DND-41 (cell line): ENCODE measurements at regions not wholly inside any gene's neighbourhood (a gene's known extent, or its start where the extent isn't known, plus 50 kb on each side); places are given as distances from the start of the nearest gene placed in this dataset.
"Not testable (repeated sequence)": the region's sequence is repeated elsewhere in the genome, so short reads cannot be mapped to it uniquely, and the experiment has no call there.

Experiments used
- ATAC-seq: fragments of 200-7000 bp; cut with Tn5 transposase; 3 replicates; pipeline ENCODE4 v1.9.1; 2021; ENCODE audit warnings: low read depth; ENCODE audit not compliant: insufficient read depth
- DNase-seq: peaks from one replicate; pipeline ENCODE4 v3.0.0-alpha.2; 2020
- H2AFZ ChIP-seq: 2 replicates; pipeline ENCODE4 v1.6.0; 2012; ENCODE audit warnings: low read depth, low read length
- H3K27ac ChIP-seq: 2 replicates; pipeline ENCODE4 v1.5.1; 2012; ENCODE audit warnings: low read length, inconsistent platforms
- H3K27me3 ChIP-seq: fragments of 200-600 bp; sonication (generic); 2 replicates; pipeline ENCODE4 v1.6.0; 2012; ENCODE audit warnings: low read length, mild to moderate bottlenecking, inconsistent platforms; ENCODE audit not compliant: insufficient read depth, poor library complexity
- H3K36me3 ChIP-seq: 2 replicates; pipeline ENCODE4 v1.5.1; 2012; ENCODE audit warnings: low read length, inconsistent platforms; ENCODE audit not compliant: insufficient read depth
- H3K4me1 ChIP-seq: 2 replicates; pipeline ENCODE4 v1.5.1; 2012; ENCODE audit warnings: mild to moderate bottlenecking, low read length; ENCODE audit not compliant: insufficient read depth
- H3K4me2 ChIP-seq: 2 replicates; pipeline ENCODE4 v1.6.0; 2012; ENCODE audit warnings: mild to moderate bottlenecking, moderate library complexity, low read length, inconsistent platforms; ENCODE audit not compliant: insufficient read depth
- H3K4me3 ChIP-seq, 2 experiments: fragments of 200-600 bp in 1 of 2; shearing (Covaris generic) in 1 of 2; 2 replicates each; pipeline ENCODE4 v1.5.1; 2012 to 2016; ENCODE audit warnings: inconsistent platforms in 2 of 2, low read length in 2 of 2, mild to moderate bottlenecking in 2 of 2, low read depth in 1 of 2, moderate library complexity in 1 of 2
- H3K79me2 ChIP-seq: 2 replicates; pipeline ENCODE4 v1.6.0; 2012; ENCODE audit warnings: low read length, inconsistent platforms; ENCODE audit not compliant: insufficient read depth
- H3K9ac ChIP-seq: 2 replicates; pipeline ENCODE4 v1.6.0; 2012; ENCODE audit warnings: low read depth, mild to moderate bottlenecking, inconsistent platforms, low read length, moderate library complexity
- H3K9me3 ChIP-seq: 2 replicates; pipeline ENCODE4 v1.5.1; 2012; ENCODE audit warnings: low read length, moderate library complexity, mild to moderate bottlenecking, inconsistent platforms; ENCODE audit not compliant: insufficient read depth, severe bottlenecking
- H4K20me1 ChIP-seq: 2 replicates; pipeline ENCODE4 v1.6.0; 2012; ENCODE audit warnings: low read length; ENCODE audit not compliant: insufficient read depth
- EZH2 ChIP-seq: IDR thresholded peaks from 3 replicates; pipeline ENCODE4 v1.6.1; 2012; ENCODE audit warnings: borderline replicate concordance, low read depth, mild to moderate bottlenecking, moderate library complexity, low read length, inconsistent platforms; ENCODE audit not compliant: severe bottlenecking
- TF ChIP-seq, protein P1 (sequence below): IDR thresholded peaks from 2 replicates; pipeline ENCODE4 v1.5.1; 2012; ENCODE audit warnings: borderline replicate concordance, low read length, moderate library complexity, mild to moderate bottlenecking; ENCODE audit not compliant: poor library complexity, severe bottlenecking; ENCODE audit errors: extremely low read depth

- no peak overlapping the region for H3K4me3 ChIP-seq
- H4K20me1 ChIP-seq, result no peaks in the 10 kb centered on the region
- ATAC-seq, result no peak
- no peaks in the 10 kb centered on the region for H3K79me2 ChIP-seq
- H3K9ac ChIP-seq, result no peak overlapping the region
- no peak overlapping the region for H3K4me2 ChIP-seq
- no peaks in the 10 kb centered on the region for H3K27me3 ChIP-seq
- H3K36me3 ChIP-seq, result no peaks in the 10 kb centered on the region
- TF ChIP-seq, protein P1, sequence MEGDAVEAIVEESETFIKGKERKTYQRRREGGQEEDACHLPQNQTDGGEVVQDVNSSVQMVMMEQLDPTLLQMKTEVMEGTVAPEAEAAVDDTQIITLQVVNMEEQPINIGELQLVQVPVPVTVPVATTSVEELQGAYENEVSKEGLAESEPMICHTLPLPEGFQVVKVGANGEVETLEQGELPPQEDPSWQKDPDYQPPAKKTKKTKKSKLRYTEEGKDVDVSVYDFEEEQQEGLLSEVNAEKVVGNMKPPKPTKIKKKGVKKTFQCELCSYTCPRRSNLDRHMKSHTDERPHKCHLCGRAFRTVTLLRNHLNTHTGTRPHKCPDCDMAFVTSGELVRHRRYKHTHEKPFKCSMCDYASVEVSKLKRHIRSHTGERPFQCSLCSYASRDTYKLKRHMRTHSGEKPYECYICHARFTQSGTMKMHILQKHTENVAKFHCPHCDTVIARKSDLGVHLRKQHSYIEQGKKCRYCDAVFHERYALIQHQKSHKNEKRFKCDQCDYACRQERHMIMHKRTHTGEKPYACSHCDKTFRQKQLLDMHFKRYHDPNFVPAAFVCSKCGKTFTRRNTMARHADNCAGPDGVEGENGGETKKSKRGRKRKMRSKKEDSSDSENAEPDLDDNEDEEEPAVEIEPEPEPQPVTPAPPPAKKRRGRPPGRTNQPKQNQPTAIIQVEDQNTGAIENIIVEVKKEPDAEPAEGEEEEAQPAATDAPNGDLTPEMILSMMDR, result no peak
- TF ChIP-seq EZH2, result no peak
- peaks cover 20% of the 10 kb centered on the region for H3K4me1 ChIP-seq
- H3K27ac ChIP-seq, result no peak overlapping the region
- DNase-seq, result no peak
- H3K9me3 ChIP-seq, result no peaks in the 10 kb centered on the region
- H2AFZ ChIP-seq, result 0 out of 2 replicates have a peak overlapping the region, but pooled peaks have one; percentile 55
These were observed 64.4 kb upstream of the ENPEP start for GRCh38 chr4:110411574-110412011.

GRCh38 chr4:110410853-110411573 is 64.9 kb upstream of the ENPEP start:
- H3K4me2 ChIP-seq, H3K4me3 ChIP-seq, H3K9me3 ChIP-seq, H3K79me2 ChIP-seq, DNase-seq, H2AFZ ChIP-seq, H3K27me3 ChIP-seq, H3K27ac ChIP-seq, H3K9ac ChIP-seq, H3K36me3 ChIP-seq, ATAC-seq, H4K20me1 ChIP-seq: not testable (repeated sequence)
- H3K4me1 ChIP-seq, result peaks cover 20% of the 10 kb centered on the region

DNA sequence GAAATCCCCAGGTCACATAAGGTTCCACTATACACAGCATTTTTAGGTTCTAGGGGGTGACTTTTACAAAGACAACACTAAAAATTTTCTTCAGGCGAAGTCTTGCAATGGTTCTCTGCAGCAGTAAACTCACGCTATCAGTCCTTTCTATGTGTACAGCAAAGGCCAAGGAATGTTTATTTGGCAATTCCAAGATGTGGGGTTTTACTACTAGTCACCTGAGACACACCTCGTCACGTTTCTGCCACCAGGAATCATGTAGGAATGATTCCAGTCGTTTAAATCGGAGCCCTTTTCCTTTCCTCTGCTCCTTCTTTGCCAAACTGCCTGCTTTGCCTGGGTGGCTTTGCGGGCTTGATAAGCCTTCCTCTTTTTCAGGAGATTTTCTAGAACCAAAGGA is 75.9 kb upstream of the ENPEP start:
- no peaks in the 10 kb centered on the region for H3K36me3 ChIP-seq
- no peak for DNase-seq
- no peaks in the 10 kb centered on the region for H3K79me2 ChIP-seq
- no peak overlapping the region for H2AFZ ChIP-seq
- H4K20me1 ChIP-seq, result no peaks in the 10 kb centered on the region
- H3K27me3 ChIP-seq, result no peaks in the 10 kb centered on the region
- no peak overlapping the region for H3K27ac ChIP-seq
- H3K4me3 ChIP-seq, result no peak overlapping the region
- H3K4me2 ChIP-seq, result no peak overlapping the region
- no peak overlapping the region for H3K9ac ChIP-seq
- no peaks in the 10 kb centered on the region for H3K9me3 ChIP-seq
- no peaks in the 10 kb centered on the region for H3K4me1 ChIP-seq
- no peak for ATAC-seq
- no peak for TF ChIP-seq EZH2
- TF ChIP-seq, protein P1, result no peak

GRCh38 chr4:110399046-110399445 is 76.9 kb upstream of the ENPEP start:
- not testable (repeated sequence) for H3K4me1 ChIP-seq, H4K20me1 ChIP-seq, H3K79me2 ChIP-seq, H3K36me3 ChIP-seq, H3K9ac ChIP-seq, H3K9me3 ChIP-seq, H3K27ac ChIP-seq, DNase-seq, H2AFZ ChIP-seq, ATAC-seq, H3K27me3 ChIP-seq, H3K4me3 ChIP-seq, H3K4me2 ChIP-seq
